ENCODE measurements at regions not wholly inside any gene's neighbourhood (a gene's known extent, or its start where the extent isn't known, plus 50 kb on each side); places are given as distances from the start of the nearest gene placed in this dataset.

DNA sequence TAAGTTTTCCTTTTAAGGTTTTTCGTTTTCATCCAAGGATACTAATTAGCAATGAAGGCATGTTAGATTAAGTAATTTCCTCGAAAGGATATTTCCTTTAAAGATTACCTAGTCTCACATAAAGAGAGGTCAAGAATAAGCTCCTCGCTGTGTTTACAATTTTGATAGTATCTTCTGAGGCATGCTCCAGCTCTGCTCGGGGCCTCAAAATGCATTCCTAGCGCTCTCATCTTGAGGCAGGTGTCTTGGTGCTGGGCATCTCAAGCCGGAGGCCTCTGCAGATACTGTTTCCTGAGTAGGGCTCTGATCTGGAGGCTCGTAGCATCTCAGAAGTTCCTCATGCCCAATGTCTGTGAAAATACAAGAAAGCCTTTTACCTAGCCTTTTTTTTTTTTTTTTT, 128.6 kb upstream of the SNX19 start:
- no peak for DNase-seq (ENCODE audit: extremely low read depth, low read depth)

DNA sequence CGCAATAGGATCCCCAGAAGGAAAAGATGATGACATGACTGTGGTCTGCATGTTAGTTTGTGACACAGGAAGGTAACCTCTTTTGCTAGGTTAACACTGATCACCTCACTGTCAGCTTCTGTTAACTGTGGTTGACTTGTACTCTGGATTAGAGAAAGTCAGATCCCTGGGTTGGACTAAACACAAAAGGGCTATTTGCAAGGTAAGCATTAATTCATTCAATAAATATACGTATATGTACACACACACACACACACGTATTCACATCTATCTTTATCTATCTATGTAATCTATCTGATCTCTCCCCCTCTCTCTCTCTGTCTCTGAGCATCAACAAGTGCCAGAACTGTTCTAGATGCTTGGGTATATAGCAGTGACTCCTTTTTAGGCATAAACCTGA, 136.1 kb upstream of the SNX19 start:
- DNase-seq (ENCODE audit: extremely low read depth, low read depth): no peak

DNA sequence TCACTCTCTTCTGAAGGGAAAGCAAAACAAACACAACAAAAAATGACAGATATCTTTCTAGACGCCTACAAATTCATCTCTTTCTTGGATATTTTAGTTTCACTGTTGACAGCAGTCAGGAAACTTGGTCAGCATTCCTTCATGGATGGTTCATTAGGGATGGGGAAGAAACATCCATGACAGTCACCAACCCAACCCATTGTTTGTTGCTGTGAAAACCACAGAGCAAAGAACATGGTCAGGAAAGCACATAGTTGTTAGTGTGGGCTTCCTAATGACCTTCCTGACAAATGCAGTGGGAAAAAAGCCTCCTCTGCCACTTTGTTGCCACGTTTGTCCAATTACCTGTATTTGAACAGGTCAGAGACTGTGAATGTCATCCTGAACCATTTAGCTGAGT, 139.8 kb upstream of the SNX19 start:
- no peak for DNase-seq (ENCODE audit: extremely low read depth, low read depth)

- no peak for DNase-seq (ENCODE audit: extremely low read depth, low read depth)
These were observed 147.4 kb upstream of the SNX19 start for GRCh38 chr11:131063638-131064037.

GRCh38 chr11:131064373-131064991, 148.2 kb upstream of the SNX19 start:
- peak; percentile 52 for DNase-seq (ENCODE audit: extremely low read depth, low read depth)

- no peak for DNase-seq (ENCODE audit: extremely low read depth, low read depth)
These were observed 149.4 kb upstream of the SNX19 start for GRCh38 chr11:131065435-131066413.

GRCh38 chr11:131066551-131066950, 150.3 kb upstream of the SNX19 start:
- no peak for DNase-seq (ENCODE audit: extremely low read depth, low read depth)

DNA sequence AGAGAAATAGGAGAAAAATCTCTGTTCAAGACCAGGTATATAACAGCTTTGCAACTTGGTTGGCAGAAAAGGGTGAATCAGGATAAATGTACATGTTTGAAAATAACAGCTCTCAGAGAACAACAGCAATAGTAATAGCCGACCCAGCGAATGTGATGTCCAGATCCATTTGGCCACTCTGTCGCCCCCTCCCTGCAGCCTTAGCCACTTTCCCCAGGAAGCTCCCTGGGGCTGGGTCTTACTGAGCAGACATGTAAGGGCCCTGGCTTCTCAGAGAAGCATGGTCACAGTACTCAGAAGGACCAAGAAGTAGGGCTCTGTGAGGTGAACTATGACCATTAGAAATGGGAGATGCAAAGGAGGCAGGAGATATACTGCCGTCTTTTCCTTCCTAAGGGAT, 154.1 kb upstream of the SNX19 start:
- DNase-seq (ENCODE audit: extremely low read depth, low read depth): no peak

DNA sequence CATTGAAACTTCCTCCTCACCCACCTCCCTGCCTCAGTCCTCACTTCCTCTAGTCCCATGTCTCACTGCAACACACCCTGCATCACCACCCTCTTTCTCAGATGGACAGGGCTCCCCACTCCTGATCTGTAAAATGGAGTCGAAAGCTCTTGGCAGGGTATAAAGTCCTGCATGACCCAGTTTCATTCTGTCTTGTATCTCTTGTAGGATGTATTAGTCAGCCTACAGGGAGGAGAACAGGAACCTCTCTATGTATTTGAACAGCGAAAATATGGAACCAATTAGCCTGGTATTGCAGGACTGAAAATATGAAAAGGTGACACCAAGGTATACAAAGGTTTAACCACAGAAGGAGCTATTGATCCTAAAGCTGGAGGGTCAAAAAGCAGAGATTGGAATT, 156.9 kb upstream of the SNX19 start:
- DNase-seq (ENCODE audit: extremely low read depth, low read depth): no peak

DNA sequence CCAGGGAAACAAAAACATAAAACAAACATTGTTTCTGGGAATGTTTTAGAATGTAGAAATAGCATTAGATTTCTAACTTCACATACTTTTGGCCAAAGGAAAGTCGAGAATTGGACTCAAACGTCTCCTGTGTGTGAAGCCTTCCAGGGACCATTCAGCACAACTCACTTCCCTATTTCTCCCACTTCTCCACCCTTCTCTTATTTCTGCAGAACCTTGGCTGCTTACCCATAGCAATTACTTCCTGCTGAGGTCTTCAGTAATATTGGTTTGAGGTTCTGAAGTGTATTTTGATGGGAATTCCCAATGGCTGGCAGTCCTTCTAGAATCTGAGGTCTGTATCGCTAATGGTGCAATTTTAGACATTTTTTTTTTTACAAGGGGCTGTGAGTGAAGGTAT, 158.3 kb upstream of the SNX19 start:
- no peak for DNase-seq (ENCODE audit: extremely low read depth, low read depth)

DNA sequence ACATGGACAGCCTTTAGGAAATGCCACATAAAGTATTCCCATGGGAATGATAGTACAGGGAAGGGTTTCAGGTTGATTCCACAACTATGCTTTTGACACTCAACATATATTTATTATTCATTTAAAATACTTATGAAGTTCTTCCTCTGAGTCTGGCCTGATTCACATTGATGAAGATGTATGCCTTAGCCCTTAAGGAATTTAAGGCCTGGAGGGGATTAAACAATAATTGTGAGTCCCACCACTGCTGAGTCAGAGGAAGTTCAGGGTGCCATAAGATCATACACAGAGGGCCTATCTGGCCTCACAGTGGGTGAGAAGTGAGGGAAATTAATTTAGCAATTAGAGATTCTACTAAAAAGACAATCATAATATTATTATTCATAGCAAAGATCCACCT, 161.1 kb upstream of the SNX19 start:
- DNase-seq (ENCODE audit: extremely low read depth, low read depth): no peak

GRCh38 chr11:131079036-131079435, 162.8 kb upstream of the SNX19 start:
- DNase-seq (ENCODE audit: extremely low read depth, low read depth): no peak

DNA sequence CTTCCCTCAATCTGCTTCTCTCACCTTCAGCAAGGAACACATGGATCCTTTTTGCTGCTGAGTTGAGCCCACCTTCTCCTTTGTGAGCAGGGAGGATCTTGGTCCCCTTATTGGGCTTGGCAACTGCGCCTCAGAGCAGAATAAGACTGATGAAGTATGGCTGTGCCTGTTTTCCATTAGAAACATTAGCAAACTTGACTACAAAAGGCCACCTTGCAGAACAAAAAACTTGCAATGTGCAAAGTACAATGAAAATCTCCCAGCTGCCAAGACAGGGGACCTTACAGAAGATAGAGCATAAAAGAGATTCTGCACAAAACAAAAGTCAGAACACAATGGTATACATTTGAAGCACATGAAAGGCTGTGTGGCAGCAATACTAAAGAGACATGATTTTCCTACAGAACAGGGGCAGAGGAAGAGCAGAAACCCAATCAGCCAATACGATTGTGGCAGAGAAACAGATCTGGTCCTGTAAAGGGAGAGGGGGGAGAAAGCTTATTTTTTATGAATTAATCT, 173.5 kb upstream of the SNX19 start:
- no peak for DNase-seq (ENCODE audit: extremely low read depth, low read depth)

- DNase-seq (ENCODE audit: extremely low read depth, low read depth): no peak
These were observed 176.2 kb upstream of the SNX19 start for GRCh38 chr11:131092469-131092868.

GRCh38 chr11:131094827-131095226, 178.5 kb upstream of the SNX19 start:
- no peak for DNase-seq (ENCODE audit: extremely low read depth, low read depth)

- DNase-seq (ENCODE audit: extremely low read depth, low read depth): no peak
These were observed 179.4 kb upstream of the SNX19 start for GRCh38 chr11:131095511-131096185.

DNA sequence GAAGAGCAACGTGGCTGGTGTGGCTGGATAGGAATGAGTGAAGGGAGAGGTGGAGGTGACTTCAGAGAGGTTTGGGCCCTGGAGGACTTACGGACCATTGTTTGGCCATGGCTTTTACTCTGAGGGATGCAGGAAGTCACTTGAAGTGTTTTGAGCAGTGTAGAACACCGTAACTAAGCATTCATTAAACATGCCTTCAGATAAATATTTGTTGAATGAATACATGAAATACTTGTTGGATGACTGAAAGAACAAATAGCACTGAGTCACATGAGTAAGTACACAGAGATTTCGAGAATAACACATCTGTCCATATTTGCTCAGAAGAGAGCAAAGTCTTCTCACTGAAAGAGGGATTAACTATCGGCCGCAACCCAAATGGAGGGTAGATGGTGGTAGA, 182.7 kb upstream of the SNX19 start:
- peak; percentile 13 for DNase-seq (ENCODE audit: extremely low read depth, low read depth)

DNA sequence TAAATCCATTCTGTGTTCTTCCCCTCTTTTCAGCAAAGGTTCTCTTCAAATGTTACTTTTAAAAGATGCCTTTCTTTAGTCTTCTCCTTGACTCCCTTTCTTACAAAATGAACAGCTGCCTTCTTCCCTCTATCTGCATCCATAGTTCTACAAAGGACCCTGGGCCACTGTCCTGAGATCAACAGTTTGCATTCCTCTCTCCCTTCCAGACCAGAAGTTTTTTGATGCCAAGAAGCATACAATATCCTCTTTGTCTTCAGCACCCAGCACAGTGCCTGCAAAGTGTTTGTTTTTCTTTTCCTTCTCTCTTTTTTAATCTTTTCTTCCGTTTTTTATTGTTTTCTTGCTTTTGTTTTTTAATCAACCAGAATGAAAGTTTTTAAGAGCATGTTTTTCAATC, 183.5 kb upstream of the SNX19 start:
- no peak for DNase-seq (ENCODE audit: extremely low read depth, low read depth)

GRCh38 chr11:131108760-131109159, 192.5 kb upstream of the SNX19 start:
- peak; percentile 27 for DNase-seq (ENCODE audit: extremely low read depth, low read depth)

DNA sequence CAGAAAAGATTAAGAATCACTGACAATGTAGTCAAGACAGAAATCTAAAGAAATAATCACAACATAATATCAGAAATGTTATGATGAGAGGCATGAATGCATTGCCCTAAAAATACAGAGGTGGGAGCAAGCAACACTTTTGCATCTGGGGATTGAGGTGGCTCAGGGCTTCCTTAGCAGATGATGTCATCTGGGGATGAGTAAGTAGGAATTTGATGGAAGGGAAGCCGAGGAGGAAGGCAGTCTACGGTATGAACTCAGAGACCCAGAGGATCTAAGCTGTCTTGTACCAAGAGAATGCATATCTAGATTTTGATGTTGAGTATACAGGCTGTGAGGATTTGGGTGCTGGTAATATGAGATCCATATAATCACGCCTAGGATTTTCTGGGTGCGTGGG, 193.0 kb upstream of the SNX19 start:
- peak; percentile 11 for DNase-seq (ENCODE audit: extremely low read depth, low read depth)

DNA sequence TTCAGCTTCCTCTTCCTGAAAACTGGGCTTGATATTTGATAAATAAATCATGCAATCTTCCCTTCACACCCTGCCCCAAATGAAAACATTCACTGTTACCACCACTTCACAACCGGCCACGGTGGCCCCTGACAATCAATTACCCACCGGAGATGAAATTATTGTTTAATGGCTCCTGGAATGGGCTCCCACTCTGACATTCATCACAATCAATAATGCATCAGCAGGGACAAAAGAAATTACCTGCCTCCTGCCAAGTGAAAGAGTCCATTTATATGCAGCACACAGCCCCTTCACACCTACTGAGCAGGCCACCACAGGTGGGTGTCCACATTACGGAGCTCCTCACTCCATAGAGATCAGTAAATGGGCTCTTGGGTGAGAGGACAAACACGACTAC, 193.5 kb upstream of the SNX19 start:
- DNase-seq (ENCODE audit: extremely low read depth, low read depth): no peak

Data from NCI-H460 (cell line).